HepG2 (cell line): ENCODE measurements at regions not wholly inside any gene's neighbourhood (a gene's known extent, or its start where the extent isn't known, plus 50 kb on each side); places are given as distances from the start of the nearest gene placed in this dataset.

Source experiments
- CREB1 ChIP-seq, 2 experiments: fragments of 450-650 bp in 1 of 2; IDR thresholded peaks; 2 replicates each; pipeline ENCODE4 v1.6.1; 2016 to 2017; ENCODE audit warnings: control low read depth in 1 of 2, mild to moderate bottlenecking in 1 of 2, missing compliant biosample characterization in 1 of 2, missing genetic modification characterization in 1 of 2
- CREBL2 ChIP-seq: sonication (generic); formaldehyde crosslinking; IDR thresholded peaks from 2 replicates; pipeline ENCODE4 v1.8.1; 2023; ENCODE audit warnings: missing genetic modification reagents, mild to moderate bottlenecking, borderline replicate concordance
- CTCF ChIP-seq: sonication (generic); formaldehyde crosslinking; IDR thresholded peaks from 2 replicates; pipeline ENCODE4 v1.5.0; 2020; ENCODE audit warnings: mild to moderate bottlenecking, missing genetic modification reagents, moderate library complexity
- EP300 ChIP-seq, 3 experiments: sonication (generic) in 1 of 3; formaldehyde crosslinking in 1 of 3; IDR thresholded peaks; 2 replicates each; pipeline versions ENCODE4 v1.5.1 to v1.6.1; 2011 to 2020; ENCODE audit warnings: low read depth in 2 of 3, low read length in 2 of 3, borderline replicate concordance in 1 of 3, improper control_type of control experiment in 1 of 3, mild to moderate bottlenecking in 1 of 3, missing genetic modification reagents in 1 of 3, moderate library complexity in 1 of 3
- FOXM1 ChIP-seq: sonication (generic); formaldehyde crosslinking; IDR thresholded peaks from 2 replicates; pipeline ENCODE4 v1.5.0; 2020; ENCODE audit warnings: missing genetic modification reagents
- MXI1 ChIP-seq: IDR thresholded peaks from 3 replicates; pipeline ENCODE4 v1.6.1; 2012; ENCODE audit warnings: low read depth, low read length, inconsistent platforms, borderline replicate concordance
- NFRKB ChIP-seq: fragments of 450-650 bp; IDR thresholded peaks from 2 replicates; pipeline ENCODE4 v1.6.1; 2017
- PHF8 ChIP-seq: sonication (generic); formaldehyde crosslinking; IDR thresholded peaks from 2 replicates; pipeline ENCODE4 v1.5.0; 2020; ENCODE audit warnings: missing genetic modification reagents
- POLR2A ChIP-seq, 2 experiments: IDR thresholded peaks; 2 replicates each; pipeline ENCODE4 v1.6.1; 2011; ENCODE audit warnings: low read depth in 2 of 2, low read length in 2 of 2, mild to moderate bottlenecking in 1 of 2, moderate library complexity in 1 of 2; ENCODE audit not compliant: insufficient read depth in 1 of 2
- RARA ChIP-seq: IDR thresholded peaks from 2 replicates; pipeline ENCODE4 v1.6.1; 2016; ENCODE audit warnings: missing genetic modification reagents, missing compliant biosample characterization
- RELA ChIP-seq: sonication (generic); formaldehyde crosslinking; IDR thresholded peaks from 2 replicates; pipeline ENCODE4 v1.4.0; 2020; ENCODE audit warnings: missing genetic modification reagents
- ZNF44 ChIP-seq: sonication (generic); formaldehyde crosslinking; IDR thresholded peaks from 2 replicates; pipeline ENCODE4 v1.5.1; 2020; ENCODE audit warnings: mild to moderate bottlenecking, missing genetic modification reagents
- ZNF792 ChIP-seq: IDR thresholded peaks from 2 replicates; pipeline ENCODE4 v1.6.1; 2016
- TF ChIP-seq, protein P1 (sequence below): IDR thresholded peaks from 2 replicates; pipeline ENCODE4 v1.6.1; 2012; ENCODE audit warnings: low read depth, low read length, improper control_type of control experiment

DNA sequence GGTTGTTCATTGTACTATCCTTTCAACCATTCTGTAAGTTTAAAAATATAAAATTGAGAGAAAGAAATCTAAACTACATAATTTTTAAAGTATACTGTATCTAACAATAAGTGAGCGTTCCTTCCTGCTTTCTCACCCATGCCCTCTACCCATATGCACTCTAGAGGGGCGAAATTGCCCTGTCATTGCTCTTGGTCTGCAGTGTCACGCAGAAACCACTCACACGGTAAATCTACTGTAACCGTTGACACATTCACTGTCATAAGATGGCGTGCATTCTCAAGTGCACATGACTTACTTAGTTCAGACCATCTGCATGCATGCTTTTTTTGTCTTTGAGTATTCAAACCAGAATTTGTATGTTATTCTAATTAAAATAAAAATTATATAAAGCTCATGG lies 55.7 kb upstream of the NIPBL start:
- no peak for TF ChIP-seq NFRKB
- no peak for TF ChIP-seq CTCF
- TF ChIP-seq MXI1, result no peak
- no peak for TF ChIP-seq CREBL2
- no peak for TF ChIP-seq CREB1 (IDR thresholded peaks at IDR 0.05)
- TF ChIP-seq CREB1 (CRISPR knock-in tag; IDR thresholded peaks at IDR 0.05), result no peak
- no peak for TF ChIP-seq PHF8 (CRISPR knock-in tag)
- no peak for TF ChIP-seq ZNF792 (CRISPR knock-in tag)
- TF ChIP-seq FOXM1 (CRISPR knock-in tag), result no peak
- no peak for TF ChIP-seq RARA (CRISPR knock-in tag)
- TF ChIP-seq, protein P1, sequence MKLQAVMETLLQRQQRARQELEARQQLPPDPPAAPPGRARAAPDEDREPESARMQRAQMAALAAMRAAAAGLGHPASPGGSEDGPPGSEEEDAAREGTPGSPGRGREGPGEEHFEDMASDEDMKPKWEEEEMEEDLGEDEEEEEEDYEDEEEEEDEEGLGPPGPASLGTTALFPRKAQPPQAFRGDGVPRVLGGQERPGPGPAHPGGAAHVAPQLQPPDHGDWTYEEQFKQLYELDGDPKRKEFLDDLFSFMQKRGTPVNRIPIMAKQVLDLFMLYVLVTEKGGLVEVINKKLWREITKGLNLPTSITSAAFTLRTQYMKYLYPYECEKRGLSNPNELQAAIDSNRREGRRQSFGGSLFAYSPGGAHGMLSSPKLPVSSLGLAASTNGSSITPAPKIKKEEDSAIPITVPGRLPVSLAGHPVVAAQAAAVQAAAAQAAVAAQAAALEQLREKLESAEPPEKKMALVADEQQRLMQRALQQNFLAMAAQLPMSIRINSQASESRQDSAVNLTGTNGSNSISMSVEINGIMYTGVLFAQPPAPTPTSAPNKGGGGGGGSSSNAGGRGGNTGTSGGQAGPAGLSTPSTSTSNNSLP, result no peak
- no peak for TF ChIP-seq RELA (CRISPR knock-in tag)
- TF ChIP-seq POLR2A (IDR thresholded peaks at IDR 0.05; ENCODE audit: insufficient read depth in 1 of 2, low read depth in 2 of 2, low read length in 2 of 2), result no peak
- no peak for TF ChIP-seq EP300 (IDR thresholded peaks at IDR 0.05; ENCODE audit: low read depth in 2 of 2, low read length in 2 of 2)
- no peak for TF ChIP-seq EP300 (CRISPR knock-in tag; IDR thresholded peaks at IDR 0.05; ENCODE audit: borderline replicate concordance)
- TF ChIP-seq ZNF44 (CRISPR knock-in tag), result no peak
